ENCODE measurements at regions not wholly inside any gene's neighbourhood (a gene's known extent, or its start where the extent isn't known, plus 50 kb on each side); places are given as distances from the start of the nearest gene placed in this dataset.

DNA sequence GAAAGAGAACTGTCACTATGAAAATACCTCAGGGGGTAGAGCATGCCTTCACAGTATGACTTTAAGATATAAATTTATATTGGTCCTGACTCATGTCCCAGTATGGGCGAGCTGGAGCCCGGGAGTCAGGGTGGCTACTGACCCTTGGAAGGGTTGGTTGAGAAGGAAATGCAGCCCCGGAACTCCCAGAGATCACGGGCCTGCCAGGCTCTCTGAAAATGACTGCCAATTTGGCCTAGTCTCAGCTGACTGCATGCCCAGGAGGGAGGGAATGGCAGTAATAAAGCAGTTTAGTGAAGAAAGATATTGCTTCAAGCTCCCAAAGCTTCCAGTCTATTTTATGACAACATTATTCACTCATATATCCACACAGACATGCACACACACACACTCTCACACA, 299.0 kb downstream of the NR2F2 start:
- H3K9me3 ChIP-seq (ENCODE audit: insufficient read depth, low read length, severe bottlenecking): no peaks in the 10 kb centered on the region
- no peak for ATAC-seq (ENCODE audit: insufficient read depth, low read depth)
- H3K36me3 ChIP-seq (ENCODE audit: insufficient read depth, low read length): no peaks in the 10 kb centered on the region
- no peaks in the 10 kb centered on the region for H3K27me3 ChIP-seq (ENCODE audit: insufficient read depth, low read length, poor library complexity)
- no peak for DNase-seq
- TF ChIP-seq, protein P1, sequence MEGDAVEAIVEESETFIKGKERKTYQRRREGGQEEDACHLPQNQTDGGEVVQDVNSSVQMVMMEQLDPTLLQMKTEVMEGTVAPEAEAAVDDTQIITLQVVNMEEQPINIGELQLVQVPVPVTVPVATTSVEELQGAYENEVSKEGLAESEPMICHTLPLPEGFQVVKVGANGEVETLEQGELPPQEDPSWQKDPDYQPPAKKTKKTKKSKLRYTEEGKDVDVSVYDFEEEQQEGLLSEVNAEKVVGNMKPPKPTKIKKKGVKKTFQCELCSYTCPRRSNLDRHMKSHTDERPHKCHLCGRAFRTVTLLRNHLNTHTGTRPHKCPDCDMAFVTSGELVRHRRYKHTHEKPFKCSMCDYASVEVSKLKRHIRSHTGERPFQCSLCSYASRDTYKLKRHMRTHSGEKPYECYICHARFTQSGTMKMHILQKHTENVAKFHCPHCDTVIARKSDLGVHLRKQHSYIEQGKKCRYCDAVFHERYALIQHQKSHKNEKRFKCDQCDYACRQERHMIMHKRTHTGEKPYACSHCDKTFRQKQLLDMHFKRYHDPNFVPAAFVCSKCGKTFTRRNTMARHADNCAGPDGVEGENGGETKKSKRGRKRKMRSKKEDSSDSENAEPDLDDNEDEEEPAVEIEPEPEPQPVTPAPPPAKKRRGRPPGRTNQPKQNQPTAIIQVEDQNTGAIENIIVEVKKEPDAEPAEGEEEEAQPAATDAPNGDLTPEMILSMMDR (IDR thresholded peaks at IDR 0.05; ENCODE audit: borderline replicate concordance, extremely low read depth, low read length, poor library complexity, severe bottlenecking): no peak
- H3K4me3 ChIP-seq (ENCODE audit: low read depth in 1 of 2, low read length in 2 of 2): no peak overlapping the region
- no peak overlapping the region for H3K27ac ChIP-seq (ENCODE audit: low read length)
- no peak overlapping the region for H3K9ac ChIP-seq (ENCODE audit: low read depth, low read length)
- no peaks in the 10 kb centered on the region for H3K4me1 ChIP-seq (ENCODE audit: insufficient read depth, low read length)
- no peaks in the 10 kb centered on the region for H4K20me1 ChIP-seq (ENCODE audit: insufficient read depth, low read length)
- no peaks in the 10 kb centered on the region for H3K79me2 ChIP-seq (ENCODE audit: insufficient read depth, low read length)
- H3K4me2 ChIP-seq (ENCODE audit: insufficient read depth, low read length): no peak overlapping the region
- no peak overlapping the region for H2AFZ ChIP-seq (ENCODE audit: low read depth, low read length)

DNA sequence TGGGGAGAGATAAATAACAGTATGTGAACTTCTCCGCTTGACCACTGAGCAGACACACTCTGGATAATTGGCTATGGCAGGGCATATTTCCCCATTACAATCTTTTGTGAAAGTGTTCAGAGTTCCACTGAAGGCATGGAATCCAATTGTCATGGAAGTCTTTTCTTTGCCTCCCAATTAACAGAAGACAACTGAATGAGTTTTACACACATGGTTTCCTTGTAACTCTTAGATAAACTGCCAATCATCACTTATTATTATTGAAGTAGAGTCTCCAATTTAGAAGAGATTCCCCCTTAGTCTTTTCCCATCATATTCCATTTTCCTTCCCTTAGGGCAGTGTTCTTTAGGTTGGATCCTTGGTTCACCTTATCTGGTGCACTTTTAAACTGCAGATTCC, 308.3 kb downstream of the NR2F2 start:
- H3K79me2 ChIP-seq (ENCODE audit: insufficient read depth, low read length): no peaks in the 10 kb centered on the region
- no peaks in the 10 kb centered on the region for H4K20me1 ChIP-seq (ENCODE audit: insufficient read depth, low read length)
- H2AFZ ChIP-seq (ENCODE audit: low read depth, low read length): no peak overlapping the region
- no peaks in the 10 kb centered on the region for H3K27me3 ChIP-seq (ENCODE audit: insufficient read depth, low read length, poor library complexity)
- H3K9me3 ChIP-seq (ENCODE audit: insufficient read depth, low read length, severe bottlenecking): no peaks in the 10 kb centered on the region
- ATAC-seq (ENCODE audit: insufficient read depth, low read depth) (no peak), DNase-seq (no peak)
- no peak for TF ChIP-seq EZH2 (IDR thresholded peaks at IDR 0.05; ENCODE audit: borderline replicate concordance, low read depth, low read length, severe bottlenecking)
- TF ChIP-seq, protein P1 (IDR thresholded peaks at IDR 0.05; ENCODE audit: borderline replicate concordance, extremely low read depth, low read length, poor library complexity, severe bottlenecking): no peak
- no peak overlapping the region for H3K27ac ChIP-seq (ENCODE audit: low read length)
- H3K36me3 ChIP-seq (ENCODE audit: insufficient read depth, low read length): no peaks in the 10 kb centered on the region
- H3K4me2 ChIP-seq (ENCODE audit: insufficient read depth, low read length): no peak overlapping the region
- H3K4me1 ChIP-seq (ENCODE audit: insufficient read depth, low read length): no peaks in the 10 kb centered on the region
- no peak overlapping the region for H3K4me3 ChIP-seq (ENCODE audit: low read depth in 1 of 2, low read length in 2 of 2)
- no peak overlapping the region for H3K9ac ChIP-seq (ENCODE audit: low read depth, low read length)

DNA sequence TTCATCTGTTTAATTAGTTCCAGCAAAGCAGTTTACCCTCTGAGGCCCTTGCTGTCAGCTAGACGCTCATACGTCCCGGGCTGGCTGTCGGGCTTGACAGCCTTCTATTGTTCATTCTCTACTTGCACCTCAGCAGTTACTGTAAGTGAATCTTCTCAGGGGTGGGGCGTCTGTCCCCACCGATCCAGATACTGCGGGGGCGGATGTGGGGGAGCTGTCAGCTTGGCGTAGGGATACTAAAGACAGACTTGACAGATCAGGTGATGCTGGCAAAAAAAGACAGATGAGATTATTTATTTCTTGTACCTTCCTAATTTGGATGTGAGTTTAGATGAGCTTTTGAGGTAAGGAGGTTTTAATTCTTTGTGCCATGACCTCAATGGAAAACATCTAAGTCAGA, 315.3 kb downstream of the NR2F2 start:
- no peak for TF ChIP-seq EZH2 (IDR thresholded peaks at IDR 0.05; ENCODE audit: borderline replicate concordance, low read depth, low read length, severe bottlenecking)
- TF ChIP-seq, protein P1 (IDR thresholded peaks at IDR 0.05; ENCODE audit: borderline replicate concordance, extremely low read depth, low read length, poor library complexity, severe bottlenecking): no peak
- no peak overlapping the region for H3K4me2 ChIP-seq (ENCODE audit: insufficient read depth, low read length)
- DNase-seq (no peak), ATAC-seq (ENCODE audit: insufficient read depth, low read depth) (no peak)
- no peak overlapping the region for H3K27ac ChIP-seq (ENCODE audit: low read length)
- H4K20me1 ChIP-seq (ENCODE audit: insufficient read depth, low read length): no peaks in the 10 kb centered on the region
- no peaks in the 10 kb centered on the region for H3K4me1 ChIP-seq (ENCODE audit: insufficient read depth, low read length)
- no peak overlapping the region for H3K9ac ChIP-seq (ENCODE audit: low read depth, low read length)
- H3K9me3 ChIP-seq (ENCODE audit: insufficient read depth, low read length, severe bottlenecking): no peaks in the 10 kb centered on the region
- no peak overlapping the region for H3K4me3 ChIP-seq (ENCODE audit: low read depth in 1 of 2, low read length in 2 of 2)
- H2AFZ ChIP-seq (ENCODE audit: low read depth, low read length): no peak overlapping the region
- H3K27me3 ChIP-seq (ENCODE audit: insufficient read depth, low read length, poor library complexity): no peaks in the 10 kb centered on the region
- H3K36me3 ChIP-seq (ENCODE audit: insufficient read depth, low read length): no peaks in the 10 kb centered on the region
- H3K79me2 ChIP-seq (ENCODE audit: insufficient read depth, low read length): no peaks in the 10 kb centered on the region

DNA sequence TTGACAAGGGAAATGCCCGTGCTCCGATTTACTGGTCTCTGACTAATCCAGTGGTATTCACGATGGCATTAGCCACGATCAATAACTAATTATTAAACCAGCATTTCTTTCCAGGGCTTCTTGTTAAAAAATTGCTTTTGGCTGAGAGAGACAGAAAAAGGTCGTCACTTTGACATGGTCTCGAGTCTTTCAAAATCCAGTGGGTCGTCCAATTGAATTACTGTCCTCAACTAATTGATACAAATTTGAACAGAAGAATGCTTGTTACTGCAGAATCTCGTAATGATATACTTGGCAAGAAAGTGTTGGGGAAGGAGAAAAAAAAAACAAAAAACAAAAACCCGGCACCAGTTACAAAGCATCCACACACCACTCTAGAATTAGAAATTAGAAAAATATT, 318.4 kb downstream of the NR2F2 start:
- no peak for TF ChIP-seq EZH2 (IDR thresholded peaks at IDR 0.05; ENCODE audit: borderline replicate concordance, low read depth, low read length, severe bottlenecking)
- TF ChIP-seq, protein P1 (IDR thresholded peaks at IDR 0.05; ENCODE audit: borderline replicate concordance, extremely low read depth, low read length, poor library complexity, severe bottlenecking): no peak
- Histone ChIP-seq H3K79me2 (ENCODE audit: insufficient read depth, low read length) (no peaks in the 10 kb centered on the region), H3K27ac (ENCODE audit: low read length) (no peak overlapping the region), H4K20me1 (ENCODE audit: insufficient read depth, low read length) (no peaks in the 10 kb centered on the region), H2AFZ (ENCODE audit: low read depth, low read length) (no peak overlapping the region), H3K9me3 (ENCODE audit: insufficient read depth, low read length, severe bottlenecking) (no peaks in the 10 kb centered on the region), H3K9ac (ENCODE audit: low read depth, low read length) (no peak overlapping the region), H3K4me2 (ENCODE audit: insufficient read depth, low read length) (no peak overlapping the region), H3K4me1 (ENCODE audit: insufficient read depth, low read length) (no peaks in the 10 kb centered on the region), H3K27me3 (ENCODE audit: insufficient read depth, low read length, poor library complexity) (no peaks in the 10 kb centered on the region), H3K4me3 (ENCODE audit: low read depth in 1 of 2, low read length in 2 of 2) (no peak overlapping the region), H3K36me3 (ENCODE audit: insufficient read depth, low read length) (no peaks in the 10 kb centered on the region)
- no peak for ATAC-seq (ENCODE audit: insufficient read depth, low read depth)
- no peak for DNase-seq
